NCI-H510A treated with DMSO at 0.1 percent for 48 hours (cell line): ENCODE measurements at regions not wholly inside any gene's neighbourhood (a gene's known extent, or its start where the extent isn't known, plus 50 kb on each side); places are given as distances from the start of the nearest gene placed in this dataset.
"Not testable (repeated sequence)": the region's sequence is repeated elsewhere in the genome, so short reads cannot be mapped to it uniquely, and the experiment has no call there.

ENCODE experiments used
- DNase-seq: peaks from one replicate; lab custom pipeline; 2025; lab: John Stamatoyannopoulos, UW

GRCh38 chr2:84217456-84217855 is 241.6 kb downstream of the SUCLG1 start:
- DNase-seq = no peak

- no peak for DNase-seq
These were observed 244.6 kb downstream of the SUCLG1 start for GRCh38 chr2:84214455-84214854.

GRCh38 chr2:84212611-84213314 is 246.3 kb downstream of the SUCLG1 start:
- DNase-seq = no peak

GRCh38 chr2:84209941-84210340 is 249.1 kb downstream of the SUCLG1 start:
- DNase-seq = no peak

- DNase-seq = no peak
These were observed 254.1 kb downstream of the SUCLG1 start for GRCh38 chr2:84204995-84205394.

- no peak for DNase-seq
These were observed 256.9 kb downstream of the SUCLG1 start for GRCh38 chr2:84202166-84202565.

GRCh38 chr2:84201158-84201557 is 257.9 kb downstream of the SUCLG1 start:
- DNase-seq = no peak

GRCh38 chr2:84197901-84198300 is 261.2 kb downstream of the SUCLG1 start:
- no peak for DNase-seq

GRCh38 chr2:84194949-84195644 is 264.0 kb downstream of the SUCLG1 start:
- DNase-seq = no peak

- no peak for DNase-seq
These were observed 264.9 kb downstream of the SUCLG1 start for GRCh38 chr2:84194181-84194580.

GRCh38 chr2:84187258-84187657 is 271.8 kb downstream of the SUCLG1 start:
- no peak for DNase-seq

- no peak for DNase-seq
These were observed 277.2 kb downstream of the SUCLG1 start for GRCh38 chr2:84181927-84182326.

- DNase-seq = no peak
These were observed 281.3 kb downstream of the SUCLG1 start for GRCh38 chr2:84177733-84178132.

- DNase-seq = no peak
These were observed 283.1 kb downstream of the SUCLG1 start for GRCh38 chr2:84175970-84176369.

- DNase-seq = no peak
These were observed 283.7 kb downstream of the SUCLG1 start for GRCh38 chr2:84175340-84175739.

- DNase-seq = no peak
These were observed 286.0 kb downstream of the SUCLG1 start for GRCh38 chr2:84173041-84173440.

GRCh38 chr2:84170979-84171378 is 288.1 kb downstream of the SUCLG1 start:
- no peak for DNase-seq

- DNase-seq = no peak
These were observed 289.2 kb downstream of the SUCLG1 start for GRCh38 chr2:84169871-84170270.

- not testable (repeated sequence) for DNase-seq
These were observed 290.5 kb downstream of the SUCLG1 start for GRCh38 chr2:84168552-84168951.

- no peak for DNase-seq
These were observed 293.8 kb downstream of the SUCLG1 start for GRCh38 chr2:84165256-84165655.

GRCh38 chr2:84160453-84160852 is 298.6 kb downstream of the SUCLG1 start:
- DNase-seq = peak; percentile 27

- no peak for DNase-seq
These were observed 300.5 kb downstream of the SUCLG1 start for GRCh38 chr2:84158605-84159004.

GRCh38 chr2:84152462-84152861 is 306.6 kb downstream of the SUCLG1 start:
- DNase-seq = no peak

- DNase-seq = no peak
These were observed 314.7 kb downstream of the SUCLG1 start for GRCh38 chr2:84144345-84144744.
